A673 (cell line): ENCODE measurements at regions not wholly inside any gene's neighbourhood (a gene's known extent, or its start where the extent isn't known, plus 50 kb on each side); places are given as distances from the start of the nearest gene placed in this dataset.

Experiments used
- BruUV-seq: library from RNA; stranded (reverse); fragments of 400-500 nt; replicated peaks from 2 replicates; lab custom pipeline; 2021; lab: Mats Ljungman, UMichigan
- CTCF ChIA-PET: fragments of 300-600 bp; sonication (Branson Sonifier 250); formaldehyde crosslinking; loops from one replicate; lab custom pipeline; 2022; ENCODE audit warnings: antibody characterized with exemption; lab: Charles Lee
- POLR2A ChIA-PET: fragments of 300-600 bp; sonication (Branson Sonifier 250); formaldehyde crosslinking; loops from one replicate; lab custom pipeline; 2022; ENCODE audit warnings: antibody characterized with exemption; ENCODE audit not compliant: low non-redundant PET; lab: Charles Lee
- DNase-seq: peaks from one replicate; pipeline ENCODE4 v3.0.0-alpha.2; 2015; ENCODE audit warnings: low spot score
- H3K27ac ChIP-seq: fragments of 200-600 bp; sonication (generic); 2 replicates; pipeline ENCODE4 v1.5.1; 2016; ENCODE audit warnings: mixed run types, low read depth, mild to moderate bottlenecking, mixed read lengths, antibody characterized with exemption, low read length; ENCODE audit not compliant: poor library complexity, severe bottlenecking
- H3K27me3 ChIP-seq: fragments of 200-600 bp; sonication (generic); replicated peaks from 2 replicates; pipeline ENCODE4 v1.6.1; 2017; ENCODE audit warnings: mixed run types, low read depth, mild to moderate bottlenecking, mixed read lengths, antibody characterized with exemption, low read length; ENCODE audit not compliant: insufficient read depth, poor library complexity
- H3K36me3 ChIP-seq: fragments of 200-600 bp; sonication (generic); 2 replicates; pipeline ENCODE4 v1.6.1; 2016; ENCODE audit warnings: mixed run types, mild to moderate bottlenecking, mixed read lengths, antibody characterized with exemption, low read length; ENCODE audit not compliant: insufficient read depth, poor library complexity, severe bottlenecking
- H3K4me1 ChIP-seq: fragments of 200-600 bp; sonication (generic); 2 replicates; pipeline ENCODE4 v1.6.1; 2017; ENCODE audit warnings: mixed run types, mild to moderate bottlenecking, mixed read lengths, antibody characterized with exemption, low read length; ENCODE audit not compliant: insufficient read depth, poor library complexity, severe bottlenecking
- H3K4me3 ChIP-seq: fragments of 200-600 bp; sonication (generic); 2 replicates; pipeline ENCODE4 v1.5.1; 2016; ENCODE audit warnings: low read depth, mixed run types, mild to moderate bottlenecking, mixed read lengths, low read length; ENCODE audit not compliant: poor library complexity, severe bottlenecking
- H3K9me3 ChIP-seq: fragments of 200-600 bp; sonication (generic); 2 replicates; pipeline ENCODE4 v1.6.1; 2016; ENCODE audit warnings: mixed run types, low read depth, mild to moderate bottlenecking, mixed read lengths, antibody characterized with exemption, low read length; ENCODE audit not compliant: poor library complexity, severe bottlenecking
- EZH2 ChIP-seq: fragments of 200-600 bp; sonication (generic); IDR thresholded peaks from 2 replicates; pipeline ENCODE4 v1.6.1; 2017; ENCODE audit warnings: borderline replicate concordance, low read depth, mild to moderate bottlenecking, mixed read lengths, antibody characterized with exemption, low read length; ENCODE audit not compliant: poor library complexity, severe bottlenecking
- intact Hi-C: fragments of 100-400 bp; cut with micrococcal nuclease; formaldehyde crosslinking; loops from one replicate; pipeline ENCODE4 v1.10.0; 2022; ENCODE audit not compliant: unreplicated experiment
- TF ChIP-seq, protein P1 (sequence below): fragments of 300-800, 200-600 bp; sonication (generic); conservative IDR thresholded peaks from 2 replicates; pipeline ENCODE4 v1.5.1; 2017; ENCODE audit warnings: low read depth, mild to moderate bottlenecking, antibody characterized with exemption, low read length, moderate library complexity, mixed read lengths

- intact Hi-C loops = no loop called here
- Histone ChIP-seq H3K4me3 (no peak overlapping the region), H3K4me1 (no peaks in the 10 kb centered on the region), H3K36me3 (no peaks in the 10 kb centered on the region), H3K9me3 (peaks cover 4% of the 10 kb centered on the region), H3K27ac (no peak overlapping the region), H3K27me3 (no peaks in the 10 kb centered on the region)
- POLR2A ChIA-PET = no interaction called here
- no peak for DNase-seq
- BruUV-seq = no TSS peak
- CTCF ChIA-PET = no interaction called here
- TF ChIP-seq, protein P1, sequence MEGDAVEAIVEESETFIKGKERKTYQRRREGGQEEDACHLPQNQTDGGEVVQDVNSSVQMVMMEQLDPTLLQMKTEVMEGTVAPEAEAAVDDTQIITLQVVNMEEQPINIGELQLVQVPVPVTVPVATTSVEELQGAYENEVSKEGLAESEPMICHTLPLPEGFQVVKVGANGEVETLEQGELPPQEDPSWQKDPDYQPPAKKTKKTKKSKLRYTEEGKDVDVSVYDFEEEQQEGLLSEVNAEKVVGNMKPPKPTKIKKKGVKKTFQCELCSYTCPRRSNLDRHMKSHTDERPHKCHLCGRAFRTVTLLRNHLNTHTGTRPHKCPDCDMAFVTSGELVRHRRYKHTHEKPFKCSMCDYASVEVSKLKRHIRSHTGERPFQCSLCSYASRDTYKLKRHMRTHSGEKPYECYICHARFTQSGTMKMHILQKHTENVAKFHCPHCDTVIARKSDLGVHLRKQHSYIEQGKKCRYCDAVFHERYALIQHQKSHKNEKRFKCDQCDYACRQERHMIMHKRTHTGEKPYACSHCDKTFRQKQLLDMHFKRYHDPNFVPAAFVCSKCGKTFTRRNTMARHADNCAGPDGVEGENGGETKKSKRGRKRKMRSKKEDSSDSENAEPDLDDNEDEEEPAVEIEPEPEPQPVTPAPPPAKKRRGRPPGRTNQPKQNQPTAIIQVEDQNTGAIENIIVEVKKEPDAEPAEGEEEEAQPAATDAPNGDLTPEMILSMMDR = no peak
- no peak for TF ChIP-seq EZH2
These were observed 131.1 kb upstream of the OPCML start for GRCh38 chr11:133663135-133663985.

DNA sequence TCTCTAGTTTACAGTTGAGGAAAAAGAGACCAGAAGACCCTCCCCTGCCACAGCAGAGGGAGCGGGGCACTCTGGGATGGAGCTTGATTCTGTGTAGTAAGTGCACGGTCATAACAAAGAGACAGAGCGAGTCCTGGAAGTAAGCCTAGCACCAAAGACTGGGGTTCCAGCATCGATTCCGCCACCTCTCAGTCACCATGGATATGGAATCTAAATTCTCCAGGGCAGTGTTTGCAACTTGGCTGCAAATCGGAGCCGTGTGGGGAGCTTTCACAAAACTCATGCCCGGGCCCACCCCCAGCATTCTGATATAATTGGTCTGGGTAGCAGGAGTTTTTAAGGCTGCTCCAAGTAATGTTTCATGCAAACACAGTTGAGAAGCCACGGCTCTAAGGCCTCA is 129.5 kb upstream of the OPCML start:
- H3K27ac ChIP-seq = no peak overlapping the region
- H3K27me3 ChIP-seq = no peaks in the 10 kb centered on the region
- H3K4me3 ChIP-seq = no peak overlapping the region
- POLR2A ChIA-PET = no interaction called here
- no peak for DNase-seq
- TF ChIP-seq, protein P1 = no peak
- TF ChIP-seq EZH2 = no peak
- H3K9me3 ChIP-seq = peaks cover 4% of the 10 kb centered on the region
- H3K36me3 ChIP-seq = no peaks in the 10 kb centered on the region
- no peaks in the 10 kb centered on the region for H3K4me1 ChIP-seq
- intact Hi-C loops = no loop called here
- BruUV-seq = no TSS peak
- CTCF ChIA-PET = no interaction called here

- no TSS peak for BruUV-seq
- TF ChIP-seq EZH2 = no peak
- TF ChIP-seq, protein P1 = no peak
- ChIA-PET POLR2A (no interaction called here), CTCF (no interaction called here)
- no peak overlapping the region for H3K27ac ChIP-seq
- peaks cover 3% of the 10 kb centered on the region for H3K27me3 ChIP-seq
- H3K4me3 ChIP-seq = no peak overlapping the region
- intact Hi-C loops = no loop called here
- H3K4me1 ChIP-seq = no peaks in the 10 kb centered on the region
- H3K36me3 ChIP-seq = no peaks in the 10 kb centered on the region
- H3K9me3 ChIP-seq = peaks cover 4% of the 10 kb centered on the region
- no peak for DNase-seq
These were observed 127.9 kb upstream of the OPCML start for GRCh38 chr11:133660202-133660568.
